ENCODE measurements at regions not wholly inside any gene's neighbourhood (a gene's known extent, or its start where the extent isn't known, plus 50 kb on each side); places are given as distances from the start of the nearest gene placed in this dataset.

DNA sequence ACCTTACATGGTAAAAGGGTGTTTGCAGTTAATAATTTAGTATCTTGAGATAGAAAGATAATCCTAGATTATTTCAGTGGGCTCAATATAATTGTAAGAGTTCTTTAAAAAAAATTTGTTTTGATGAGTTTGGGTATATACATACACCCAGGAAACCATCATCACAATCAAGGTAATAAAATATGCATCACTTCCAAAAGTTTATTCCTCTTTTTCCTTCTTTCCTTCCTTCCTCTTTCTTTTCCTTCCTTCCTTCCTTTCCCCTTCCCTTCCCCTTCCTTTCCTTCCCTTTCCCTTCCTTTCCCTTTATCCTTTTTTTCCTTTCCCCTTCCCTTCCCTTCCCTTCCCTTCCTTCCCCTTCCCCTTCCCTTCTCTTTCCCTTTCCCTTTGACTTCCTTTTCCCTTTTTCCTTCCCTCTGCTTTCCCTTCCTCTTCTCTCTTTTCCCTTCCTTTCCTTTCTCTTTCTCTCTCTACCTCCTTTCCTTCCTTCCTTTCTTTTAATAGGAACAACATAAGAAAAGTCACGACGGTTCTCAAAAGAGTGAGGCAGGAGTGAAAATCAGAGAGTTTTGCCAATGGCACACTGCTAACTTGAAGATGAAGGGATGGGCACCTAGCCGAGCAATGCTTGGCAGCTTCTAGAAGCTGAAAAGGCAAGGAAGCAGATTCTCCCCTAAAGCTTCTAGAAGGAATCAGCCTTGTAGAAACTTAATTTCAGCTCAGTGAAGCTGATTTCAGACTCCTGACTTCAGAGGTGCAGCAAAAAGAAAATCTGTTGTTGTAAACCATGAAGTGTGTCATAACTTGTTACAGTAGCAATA, 2050.2 kb upstream of the AGA start:
- no peaks in the 10 kb centered on the region for H3K36me3 ChIP-seq (replicated peaks in 1 of 2; ENCODE audit: control insufficient read depth in 1 of 2, insufficient read depth in 2 of 2, low read length in 2 of 2)
- no peak for ATAC-seq
- H4K20me1 ChIP-seq (ENCODE audit: insufficient read depth, low read length), result no peaks in the 10 kb centered on the region
- no peak overlapping the region for H3K4me3 ChIP-seq (replicated peaks in 1 of 3; ENCODE audit: insufficient read depth in 1 of 3, low read depth in 2 of 3, low read length in 3 of 3)
- H3K4me2 ChIP-seq (ENCODE audit: low read depth, low read length), result no peak overlapping the region
- no peak for DNase-seq (ENCODE audit: low spot score)
- H3K79me2 ChIP-seq (ENCODE audit: insufficient read depth, low read length), result no peaks in the 10 kb centered on the region
- H3K9ac ChIP-seq (ENCODE audit: insufficient read depth, low read depth, low read length), result no peak overlapping the region
- intact Hi-C loops (cut with micrococcal nuclease; ENCODE audit: unreplicated experiment) (no loop called here), in situ Hi-C loops (cut with HindIII; ENCODE audit: extremely low pct_ligation_motif_present, low pct_unique_long_range_greater_than_20kb) (no loop called here)
- POLR2A ChIA-PET, result no interaction called here
- CTCF ChIA-PET (ENCODE audit: low intra/inter-chr PET ratio, low total read pairs), result no interaction called here
- no peaks in the 10 kb centered on the region for H3K27me3 ChIP-seq (ENCODE audit: control insufficient read depth in 1 of 2, insufficient read depth in 2 of 2, low read length in 2 of 2)
- H3K9me3 ChIP-seq (ENCODE audit: low read length), result peaks cover 42% of the 10 kb centered on the region
- no TSS peak for BruUV-seq (replicated peaks)
- WGBS (ENCODE audit: low lambda C conversion rate), result 19% methylated on average over 3 of the region's 3 CpGs
- TF ChIP-seq MEIS1 (CRISPR knock-in tag; IDR thresholded peaks at IDR 0.05; ENCODE audit: borderline replicate concordance), result no peak
- 0 out of 2 replicates have a peak, but pooled peaks have one; percentile 70 for TF ChIP-seq PCBP1 (IDR thresholded peaks at IDR 0.05; ENCODE audit: borderline replicate concordance, low read depth, low read length)
- TF ChIP-seq HNRNPK (IDR thresholded peaks at IDR 0.05; ENCODE audit: low read depth, low read length, poor library complexity, severe bottlenecking), result peak; percentile 93
- no peak for FAIRE-seq
- H3K27ac ChIP-seq (ENCODE audit: extremely low read length, insufficient read depth, low read length), result no peak overlapping the region
- H2AFZ ChIP-seq (ENCODE audit: low read length), result no peak overlapping the region
- H3K4me1 ChIP-seq (ENCODE audit: insufficient read depth, low read length), result no peaks in the 10 kb centered on the region

DNA sequence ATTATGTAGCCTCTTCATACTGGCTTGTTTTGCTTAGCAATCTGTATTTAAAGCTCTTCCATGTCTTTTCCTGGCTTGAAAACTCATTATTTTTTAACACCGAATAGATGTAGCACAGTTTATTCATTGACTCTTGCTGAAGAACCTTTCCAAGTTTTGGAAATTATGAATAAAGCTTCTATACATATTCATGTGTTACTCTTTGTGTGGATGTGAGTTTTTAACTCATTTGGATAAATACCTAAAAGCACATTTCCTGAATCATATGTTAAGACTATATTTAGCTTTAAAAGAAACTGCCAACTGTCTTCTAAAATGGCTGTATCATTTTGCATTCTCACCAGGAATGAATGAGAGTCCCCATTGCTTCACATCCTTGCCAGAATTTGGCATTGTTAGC, 2061.7 kb upstream of the AGA start:
- in situ Hi-C loops (cut with HindIII; ENCODE audit: extremely low pct_ligation_motif_present, low pct_unique_long_range_greater_than_20kb), result no loop called here
- BruUV-seq (replicated peaks), result no TSS peak
- FAIRE-seq, result no peak
- TF ChIP-seq ZNF564 (CRISPR knock-in tag; IDR thresholded peaks at IDR 0.05), result no peak
- no peak for TF ChIP-seq JUN (CRISPR knock-in tag; IDR thresholded peaks at IDR 0.05)
- TF ChIP-seq SNRNP70 (IDR thresholded peaks at IDR 0.05; ENCODE audit: low read depth, low read length), result no peak
- TF ChIP-seq ZNF577 (CRISPR knock-in tag; IDR thresholded peaks at IDR 0.05; ENCODE audit: borderline replicate concordance, low read depth), result no peak
- no peak for TF ChIP-seq NKX3-1 (CRISPR knock-in tag; IDR thresholded peaks at IDR 0.05)
- no peak for TF ChIP-seq ZNF670 (CRISPR knock-in tag; IDR thresholded peaks at IDR 0.05; ENCODE audit: borderline replicate concordance)
- TF ChIP-seq SP5 (CRISPR knock-in tag; IDR thresholded peaks at IDR 0.05; ENCODE audit: borderline replicate concordance, low read depth), result no peak
- TF ChIP-seq MED13 (CRISPR knock-in tag; IDR thresholded peaks at IDR 0.05), result no peak
- no peak for TF ChIP-seq ZNF589 (CRISPR knock-in tag; conservative IDR thresholded peaks at IDR 0.05)
- no peak for TF ChIP-seq SMARCE1 (IDR thresholded peaks at IDR 0.05; ENCODE audit: borderline replicate concordance)
- no peak for TF ChIP-seq MEIS2 (CRISPR knock-in tag; IDR thresholded peaks at IDR 0.05)
- TF ChIP-seq, protein P1, sequence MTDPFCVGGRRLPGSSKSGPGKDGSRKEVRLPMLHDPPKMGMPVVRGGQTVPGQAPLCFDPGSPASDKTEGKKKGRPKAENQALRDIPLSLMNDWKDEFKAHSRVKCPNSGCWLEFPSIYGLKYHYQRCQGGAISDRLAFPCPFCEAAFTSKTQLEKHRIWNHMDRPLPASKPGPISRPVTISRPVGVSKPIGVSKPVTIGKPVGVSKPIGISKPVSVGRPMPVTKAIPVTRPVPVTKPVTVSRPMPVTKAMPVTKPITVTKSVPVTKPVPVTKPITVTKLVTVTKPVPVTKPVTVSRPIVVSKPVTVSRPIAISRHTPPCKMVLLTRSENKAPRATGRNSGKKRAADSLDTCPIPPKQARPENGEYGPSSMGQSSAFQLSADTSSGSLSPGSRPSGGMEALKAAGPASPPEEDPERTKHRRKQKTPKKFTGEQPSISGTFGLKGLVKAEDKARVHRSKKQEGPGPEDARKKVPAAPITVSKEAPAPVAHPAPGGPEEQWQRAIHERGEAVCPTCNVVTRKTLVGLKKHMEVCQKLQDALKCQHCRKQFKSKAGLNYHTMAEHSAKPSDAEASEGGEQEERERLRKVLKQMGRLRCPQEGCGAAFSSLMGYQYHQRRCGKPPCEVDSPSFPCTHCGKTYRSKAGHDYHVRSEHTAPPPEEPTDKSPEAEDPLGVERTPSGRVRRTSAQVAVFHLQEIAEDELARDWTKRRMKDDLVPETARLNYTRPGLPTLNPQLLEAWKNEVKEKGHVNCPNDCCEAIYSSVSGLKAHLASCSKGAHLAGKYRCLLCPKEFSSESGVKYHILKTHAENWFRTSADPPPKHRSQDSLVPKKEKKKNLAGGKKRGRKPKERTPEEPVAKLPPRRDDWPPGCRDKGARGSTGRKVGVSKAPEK (CRISPR knock-in tag; IDR thresholded peaks at IDR 0.05; ENCODE audit: borderline replicate concordance), result no peak
- TF ChIP-seq ZBTB21 (CRISPR knock-in tag; IDR thresholded peaks at IDR 0.05), result no peak
- no peak for TF ChIP-seq NFE2L1 (CRISPR knock-in tag; IDR thresholded peaks at IDR 0.05; ENCODE audit: borderline replicate concordance)
- no peak for TF ChIP-seq EED (CRISPR knock-in tag; IDR thresholded peaks at IDR 0.05)

More for the DNA sequence above, 2061.7 kb upstream of the AGA start:
- Histone ChIP-seq H3K9me3 (ENCODE audit: low read length) (peaks cover 38% of the 10 kb centered on the region; the same call in 1 of the 2 replicates), H3K4me2 (ENCODE audit: low read depth, low read length) (no peak overlapping the region), H3K27ac (ENCODE audit: extremely low read length, insufficient read depth, low read length) (no peak overlapping the region), H4K20me1 (ENCODE audit: insufficient read depth, low read length) (no peaks in the 10 kb centered on the region), H3K27me3 (ENCODE audit: control insufficient read depth in 1 of 2, insufficient read depth in 2 of 2, low read length in 2 of 2) (no peaks in the 10 kb centered on the region), H3K36me3 (replicated peaks in 1 of 2; ENCODE audit: control insufficient read depth in 1 of 2, insufficient read depth in 2 of 2, low read length in 2 of 2) (no peaks in the 10 kb centered on the region), H2AFZ (ENCODE audit: low read length) (no peak overlapping the region), H3K4me3 (replicated peaks in 1 of 3; ENCODE audit: insufficient read depth in 1 of 3, low read depth in 2 of 3, low read length in 3 of 3) (no peak overlapping the region), H3K4me1 (ENCODE audit: insufficient read depth, low read length) (no peaks in the 10 kb centered on the region), H3K79me2 (ENCODE audit: insufficient read depth, low read length) (no peaks in the 10 kb centered on the region), H3K9ac (ENCODE audit: insufficient read depth, low read depth, low read length) (no peak overlapping the region)
- ATAC-seq (no peak), DNase-seq (ENCODE audit: low spot score) (no peak)
- ChIA-PET CTCF (ENCODE audit: low intra/inter-chr PET ratio, low total read pairs) (no interaction called here), POLR2A (no interaction called here)
- 0% methylated on average over 1 of the region's 1 CpG for WGBS (ENCODE audit: low lambda C conversion rate)
- intact Hi-C loops (cut with micrococcal nuclease; ENCODE audit: unreplicated experiment), result no loop called here

All from HepG2 (cell line).